ENCODE measurements at regions not wholly inside any gene's neighbourhood (a gene's known extent, or its start where the extent isn't known, plus 50 kb on each side); places are given as distances from the start of the nearest gene placed in this dataset.

GRCh38 chr14:104445086-104445485, 134.5 kb upstream of the C14orf180 start:
- TF ChIP-seq, protein P1, sequence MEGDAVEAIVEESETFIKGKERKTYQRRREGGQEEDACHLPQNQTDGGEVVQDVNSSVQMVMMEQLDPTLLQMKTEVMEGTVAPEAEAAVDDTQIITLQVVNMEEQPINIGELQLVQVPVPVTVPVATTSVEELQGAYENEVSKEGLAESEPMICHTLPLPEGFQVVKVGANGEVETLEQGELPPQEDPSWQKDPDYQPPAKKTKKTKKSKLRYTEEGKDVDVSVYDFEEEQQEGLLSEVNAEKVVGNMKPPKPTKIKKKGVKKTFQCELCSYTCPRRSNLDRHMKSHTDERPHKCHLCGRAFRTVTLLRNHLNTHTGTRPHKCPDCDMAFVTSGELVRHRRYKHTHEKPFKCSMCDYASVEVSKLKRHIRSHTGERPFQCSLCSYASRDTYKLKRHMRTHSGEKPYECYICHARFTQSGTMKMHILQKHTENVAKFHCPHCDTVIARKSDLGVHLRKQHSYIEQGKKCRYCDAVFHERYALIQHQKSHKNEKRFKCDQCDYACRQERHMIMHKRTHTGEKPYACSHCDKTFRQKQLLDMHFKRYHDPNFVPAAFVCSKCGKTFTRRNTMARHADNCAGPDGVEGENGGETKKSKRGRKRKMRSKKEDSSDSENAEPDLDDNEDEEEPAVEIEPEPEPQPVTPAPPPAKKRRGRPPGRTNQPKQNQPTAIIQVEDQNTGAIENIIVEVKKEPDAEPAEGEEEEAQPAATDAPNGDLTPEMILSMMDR (IDR thresholded peaks at IDR 0.05): no peak
- TF ChIP-seq, protein P2, sequence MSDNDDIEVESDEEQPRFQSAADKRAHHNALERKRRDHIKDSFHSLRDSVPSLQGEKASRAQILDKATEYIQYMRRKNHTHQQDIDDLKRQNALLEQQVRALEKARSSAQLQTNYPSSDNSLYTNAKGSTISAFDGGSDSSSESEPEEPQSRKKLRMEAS (IDR thresholded peaks at IDR 0.05; ENCODE audit: low read depth): no peak
- TF ChIP-seq IRF3 (IDR thresholded peaks at IDR 0.05; ENCODE audit: low read depth, low read length) (no peak), REST (IDR thresholded peaks at IDR 0.05; ENCODE audit: low read depth, low read length) (no peak), USF1 (IDR thresholded peaks at IDR 0.05; ENCODE audit: borderline replicate concordance, low read depth) (no peak), EZH2phosphoT487 (IDR thresholded peaks at IDR 0.05; ENCODE audit: borderline replicate concordance, low read depth) (no peak), TAF1 (IDR thresholded peaks at IDR 0.05; ENCODE audit: borderline replicate concordance, low read depth, low read length) (no peak)

Measured in SK-N-SH (cell line).